ENCODE measurements at regions not wholly inside any gene's neighbourhood (a gene's known extent, or its start where the extent isn't known, plus 50 kb on each side); places are given as distances from the start of the nearest gene placed in this dataset.

GRCh38 chr2:226553333-226553732, 246.3 kb downstream of the IRS1 start:
- no peak overlapping the region for H3K27ac ChIP-seq
- no peak for TF ChIP-seq ZFX (IDR thresholded peaks at IDR 0.05)
- TF ChIP-seq, protein P1, sequence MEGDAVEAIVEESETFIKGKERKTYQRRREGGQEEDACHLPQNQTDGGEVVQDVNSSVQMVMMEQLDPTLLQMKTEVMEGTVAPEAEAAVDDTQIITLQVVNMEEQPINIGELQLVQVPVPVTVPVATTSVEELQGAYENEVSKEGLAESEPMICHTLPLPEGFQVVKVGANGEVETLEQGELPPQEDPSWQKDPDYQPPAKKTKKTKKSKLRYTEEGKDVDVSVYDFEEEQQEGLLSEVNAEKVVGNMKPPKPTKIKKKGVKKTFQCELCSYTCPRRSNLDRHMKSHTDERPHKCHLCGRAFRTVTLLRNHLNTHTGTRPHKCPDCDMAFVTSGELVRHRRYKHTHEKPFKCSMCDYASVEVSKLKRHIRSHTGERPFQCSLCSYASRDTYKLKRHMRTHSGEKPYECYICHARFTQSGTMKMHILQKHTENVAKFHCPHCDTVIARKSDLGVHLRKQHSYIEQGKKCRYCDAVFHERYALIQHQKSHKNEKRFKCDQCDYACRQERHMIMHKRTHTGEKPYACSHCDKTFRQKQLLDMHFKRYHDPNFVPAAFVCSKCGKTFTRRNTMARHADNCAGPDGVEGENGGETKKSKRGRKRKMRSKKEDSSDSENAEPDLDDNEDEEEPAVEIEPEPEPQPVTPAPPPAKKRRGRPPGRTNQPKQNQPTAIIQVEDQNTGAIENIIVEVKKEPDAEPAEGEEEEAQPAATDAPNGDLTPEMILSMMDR (conservative IDR thresholded peaks at IDR 0.05), result no peak

DNA sequence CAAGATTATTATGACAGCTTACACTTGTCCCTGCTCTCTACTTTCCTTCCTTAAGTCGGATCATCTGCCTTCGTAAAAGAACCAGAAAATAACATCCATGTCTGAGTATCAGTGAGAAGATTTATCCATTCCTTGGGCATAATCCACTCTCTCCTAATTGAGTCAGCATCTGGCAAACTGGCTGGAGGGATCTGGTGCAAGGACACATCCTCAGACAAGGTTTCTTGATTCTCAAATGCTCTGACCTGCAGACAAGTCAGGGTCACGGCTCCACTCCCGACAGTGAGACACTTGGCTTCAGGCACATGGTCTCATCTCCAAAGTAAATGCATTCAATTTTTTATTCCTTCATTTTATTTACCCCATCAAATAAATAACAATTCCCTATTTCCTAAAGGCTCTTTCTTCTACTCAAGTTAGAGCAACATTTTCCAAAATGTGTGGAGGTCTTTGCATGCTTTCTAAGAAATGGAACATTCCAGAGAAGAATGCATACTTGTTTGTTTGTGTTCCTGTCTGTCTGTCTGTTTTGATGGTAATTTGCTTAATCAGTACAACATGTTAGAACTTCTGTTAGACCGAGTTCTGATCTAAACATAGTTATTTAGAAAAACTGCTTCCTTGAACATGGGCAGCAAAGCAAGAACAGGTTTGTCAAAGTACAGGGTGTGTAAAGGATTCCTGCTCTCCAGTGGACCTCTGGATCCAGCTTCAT, 246.9 kb downstream of the IRS1 start:
- no peak overlapping the region for H3K27ac ChIP-seq
- TF ChIP-seq, protein P1 (conservative IDR thresholded peaks at IDR 0.05), result no peak
- no peak for TF ChIP-seq ZFX (IDR thresholded peaks at IDR 0.05)

GRCh38 chr2:226551522-226552250, 247.9 kb downstream of the IRS1 start:
- TF ChIP-seq, protein P1 (conservative IDR thresholded peaks at IDR 0.05), result no peak
- TF ChIP-seq ZFX (IDR thresholded peaks at IDR 0.05), result no peak
- H3K27ac ChIP-seq, result no peak overlapping the region

- TF ChIP-seq, protein P1 (conservative IDR thresholded peaks at IDR 0.05), result no peak
- no peak for TF ChIP-seq ZFX (IDR thresholded peaks at IDR 0.05)
- H3K27ac ChIP-seq, result 0 out of 2 replicates have a peak overlapping the region, but pooled peaks have one; percentile 18
These were observed 248.8 kb downstream of the IRS1 start for GRCh38 chr2:226550801-226551200.

- TF ChIP-seq, protein P1 (conservative IDR thresholded peaks at IDR 0.05), result no peak
- TF ChIP-seq ZFX (IDR thresholded peaks at IDR 0.05), result no peak
- H3K27ac ChIP-seq, result no peak overlapping the region
These were observed 250.9 kb downstream of the IRS1 start for GRCh38 chr2:226548732-226549131.

GRCh38 chr2:226544596-226545210, 254.9 kb downstream of the IRS1 start:
- no peak overlapping the region for H3K27ac ChIP-seq

More at GRCh38 chr2:226544596-226545210, 254.9 kb downstream of the IRS1 start:
- no peak for TF ChIP-seq ZFX (IDR thresholded peaks at IDR 0.05)
- TF ChIP-seq, protein P1 (conservative IDR thresholded peaks at IDR 0.05), result no peak
